LNCAP (cell line): ENCODE measurements at regions not wholly inside any gene's neighbourhood (a gene's known extent, or its start where the extent isn't known, plus 50 kb on each side); places are given as distances from the start of the nearest gene placed in this dataset.

ENCODE experiments used
- TF ChIP-seq, protein P1 (sequence below): fragments of 450-650 bp; IDR thresholded peaks from 2 replicates; pipeline ENCODE4 v1.5.1; 2017; ENCODE audit warnings: mild to moderate bottlenecking

DNA sequence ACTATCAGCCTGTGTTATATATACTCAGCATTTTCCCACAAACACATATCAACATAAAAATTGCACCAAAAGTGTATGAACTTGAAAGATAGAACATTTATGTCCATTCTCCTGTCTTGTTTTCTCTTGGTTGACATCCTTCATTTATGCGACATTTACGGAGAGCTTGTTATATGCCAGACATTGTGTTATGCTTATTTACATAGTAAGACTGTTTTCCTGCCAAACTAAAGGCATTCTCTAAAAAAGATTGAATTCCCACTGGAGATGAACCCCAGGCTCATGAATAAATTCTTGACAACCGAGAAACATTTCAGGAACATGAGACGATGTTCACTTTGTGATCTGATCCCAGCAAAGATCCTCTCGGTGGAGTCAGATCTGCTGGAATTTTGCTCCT, 131.0 kb downstream of the RAP2A start:
- TF ChIP-seq, protein P1, sequence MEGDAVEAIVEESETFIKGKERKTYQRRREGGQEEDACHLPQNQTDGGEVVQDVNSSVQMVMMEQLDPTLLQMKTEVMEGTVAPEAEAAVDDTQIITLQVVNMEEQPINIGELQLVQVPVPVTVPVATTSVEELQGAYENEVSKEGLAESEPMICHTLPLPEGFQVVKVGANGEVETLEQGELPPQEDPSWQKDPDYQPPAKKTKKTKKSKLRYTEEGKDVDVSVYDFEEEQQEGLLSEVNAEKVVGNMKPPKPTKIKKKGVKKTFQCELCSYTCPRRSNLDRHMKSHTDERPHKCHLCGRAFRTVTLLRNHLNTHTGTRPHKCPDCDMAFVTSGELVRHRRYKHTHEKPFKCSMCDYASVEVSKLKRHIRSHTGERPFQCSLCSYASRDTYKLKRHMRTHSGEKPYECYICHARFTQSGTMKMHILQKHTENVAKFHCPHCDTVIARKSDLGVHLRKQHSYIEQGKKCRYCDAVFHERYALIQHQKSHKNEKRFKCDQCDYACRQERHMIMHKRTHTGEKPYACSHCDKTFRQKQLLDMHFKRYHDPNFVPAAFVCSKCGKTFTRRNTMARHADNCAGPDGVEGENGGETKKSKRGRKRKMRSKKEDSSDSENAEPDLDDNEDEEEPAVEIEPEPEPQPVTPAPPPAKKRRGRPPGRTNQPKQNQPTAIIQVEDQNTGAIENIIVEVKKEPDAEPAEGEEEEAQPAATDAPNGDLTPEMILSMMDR = no peak

DNA sequence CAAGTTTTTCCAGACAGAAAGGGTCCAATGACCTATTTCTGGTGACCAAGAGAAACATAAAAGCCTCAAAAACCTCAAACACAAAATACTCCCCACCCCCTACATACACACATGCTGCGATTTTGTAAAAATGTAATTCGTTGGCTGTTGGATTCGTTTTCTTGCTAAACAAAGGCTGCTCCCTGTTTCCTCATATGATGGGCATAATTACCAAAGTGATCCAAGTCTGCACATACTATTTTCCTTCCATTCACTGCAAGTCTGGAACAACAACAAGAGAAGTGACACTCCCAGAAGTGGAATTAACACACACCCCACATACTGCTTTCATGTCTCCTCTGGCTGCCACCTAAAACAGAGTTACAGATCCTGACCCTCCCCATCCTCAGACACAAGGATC, 131.9 kb downstream of the RAP2A start:
- TF ChIP-seq, protein P1 = no peak

DNA sequence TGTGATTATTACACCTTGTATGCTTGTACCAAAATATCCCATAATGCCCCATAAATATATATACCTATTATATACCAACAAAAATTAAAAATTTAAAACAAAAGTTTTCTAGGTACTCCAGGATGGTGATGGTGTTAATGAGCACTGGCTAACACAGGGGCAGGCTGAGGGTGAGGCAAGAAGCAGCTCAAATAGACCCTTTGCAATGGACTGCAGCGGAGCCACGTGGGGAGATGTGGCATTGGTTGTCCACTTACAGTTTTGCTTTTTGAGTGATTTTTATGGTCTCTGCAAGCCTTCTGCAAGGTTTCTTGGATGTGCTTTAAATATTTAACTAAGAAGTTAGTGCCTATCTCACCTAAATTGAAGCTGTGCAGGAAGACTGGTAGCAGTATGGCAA, 132.9 kb downstream of the RAP2A start:
- TF ChIP-seq, protein P1 = no peak

DNA sequence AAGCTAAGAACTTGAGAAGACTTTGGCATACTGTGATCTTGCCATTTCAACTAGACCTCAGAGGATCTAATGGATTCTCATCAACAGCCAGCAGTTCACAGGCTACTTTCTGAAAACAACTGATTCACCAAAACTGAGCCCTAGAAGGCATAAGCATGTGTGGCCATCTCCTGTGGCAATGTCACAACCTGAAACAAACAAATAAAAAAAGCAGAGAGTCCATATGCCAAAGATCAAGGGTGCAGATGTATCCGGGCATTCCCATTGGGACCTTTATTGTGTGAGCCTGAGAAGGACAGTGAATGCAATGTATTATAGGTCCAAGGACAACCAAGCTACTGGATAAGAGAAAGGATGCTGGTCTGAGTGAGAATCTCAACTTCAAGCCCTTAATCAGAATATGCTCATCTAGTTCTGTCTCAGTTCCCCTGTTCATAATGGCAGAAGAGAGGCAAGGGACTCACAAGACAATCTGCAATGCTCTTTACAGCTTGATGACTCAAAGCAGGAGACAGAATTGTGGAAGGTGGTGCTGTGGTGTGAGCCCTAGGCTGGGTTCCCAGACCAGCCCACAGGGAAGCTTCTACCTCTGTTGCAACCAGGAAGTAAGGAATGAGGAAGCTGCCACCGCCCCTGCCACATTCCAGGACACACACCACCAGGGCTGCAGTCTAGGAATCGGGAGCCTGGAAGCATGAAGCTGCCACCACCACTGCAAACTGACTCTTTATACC, 133.7 kb downstream of the RAP2A start:
- TF ChIP-seq, protein P1 = no peak

DNA sequence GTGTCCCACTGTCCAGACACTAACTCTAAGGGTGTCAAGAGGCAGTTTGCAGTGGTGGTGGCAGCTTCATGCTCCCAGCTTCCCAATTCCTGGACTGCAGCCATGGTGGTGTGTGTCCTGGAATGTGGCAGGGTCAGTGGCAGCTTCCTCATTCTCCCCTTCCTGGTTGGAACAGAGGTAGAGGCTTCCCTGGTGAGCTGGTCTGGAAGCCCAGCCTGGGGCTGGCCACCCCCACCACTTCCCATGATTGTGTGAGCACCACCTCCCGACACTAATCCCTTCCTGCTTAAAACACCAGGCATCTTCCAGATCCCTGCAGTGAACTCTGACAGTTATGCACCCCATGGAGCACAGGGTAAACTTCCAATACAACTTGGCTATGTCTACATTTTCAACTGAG, 134.9 kb downstream of the RAP2A start:
- TF ChIP-seq, protein P1 = no peak

DNA sequence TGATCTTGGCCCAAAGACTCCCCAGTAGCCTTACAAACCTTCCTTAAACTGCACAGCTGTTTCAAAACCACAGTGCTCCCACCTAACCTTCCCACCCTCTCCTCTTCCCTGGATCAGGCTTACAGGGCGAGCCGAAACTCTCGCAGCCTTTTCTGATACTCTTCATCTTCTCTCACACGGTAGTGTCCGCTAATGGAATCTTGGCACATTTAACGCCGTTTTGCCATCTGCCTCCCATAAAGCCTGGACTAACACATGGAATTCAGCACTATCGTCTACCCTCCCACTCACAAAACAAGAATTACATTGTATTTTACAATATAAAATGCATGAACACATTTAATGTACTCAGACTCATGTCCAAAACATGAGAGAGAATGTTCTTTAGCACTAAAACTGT, 135.9 kb downstream of the RAP2A start:
- TF ChIP-seq, protein P1 = no peak

DNA sequence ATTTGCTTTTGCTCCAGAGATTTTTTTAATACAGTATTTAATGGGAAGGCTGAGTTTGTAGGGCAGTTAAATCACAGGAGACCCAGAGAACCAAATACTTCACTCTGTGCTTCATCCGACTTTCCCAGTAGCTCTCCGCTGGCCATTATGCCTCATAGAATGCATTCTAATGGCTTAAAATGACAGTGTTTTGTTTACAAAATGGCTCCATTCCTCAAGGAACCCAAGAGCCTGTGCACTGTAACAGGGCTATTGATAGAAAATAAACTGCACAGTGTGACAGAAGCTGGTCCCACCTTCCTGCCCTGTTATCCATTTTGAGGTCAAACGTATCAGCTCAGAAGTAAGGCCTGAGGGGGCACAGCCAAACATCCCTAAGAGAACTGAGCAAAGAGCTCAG, 136.5 kb downstream of the RAP2A start:
- TF ChIP-seq, protein P1 = no peak

DNA sequence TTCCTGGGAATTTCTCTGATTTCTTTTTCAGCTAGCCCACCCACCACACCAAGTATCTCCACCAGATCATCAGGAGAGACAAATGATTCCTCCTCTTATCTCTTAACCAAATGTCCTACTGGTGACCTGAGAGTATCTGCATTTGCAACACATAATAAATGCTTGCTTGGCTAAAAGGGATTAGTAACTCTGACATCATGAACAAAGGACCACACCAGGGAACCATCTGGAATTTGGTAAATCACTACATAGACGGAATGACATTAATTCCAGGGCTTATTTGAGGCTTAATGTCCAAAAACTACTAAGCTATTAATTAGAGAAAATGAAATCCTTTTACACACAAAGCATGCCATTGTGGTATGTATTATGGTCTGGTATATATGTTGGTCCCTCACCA, 139.0 kb downstream of the RAP2A start:
- TF ChIP-seq, protein P1 = no peak
